GM18909 (cell line): ENCODE measurements at regions not wholly inside any gene's neighbourhood (a gene's known extent, or its start where the extent isn't known, plus 50 kb on each side); places are given as distances from the start of the nearest gene placed in this dataset.

Experiments
- ATAC-seq: cut with Tn5 transposase; IDR thresholded peaks from one replicate; pipeline ENCODE4 v1.9.1; 2021; ENCODE audit warnings: mild to moderate bottlenecking; ENCODE audit not compliant: unreplicated experiment, poor library complexity

DNA sequence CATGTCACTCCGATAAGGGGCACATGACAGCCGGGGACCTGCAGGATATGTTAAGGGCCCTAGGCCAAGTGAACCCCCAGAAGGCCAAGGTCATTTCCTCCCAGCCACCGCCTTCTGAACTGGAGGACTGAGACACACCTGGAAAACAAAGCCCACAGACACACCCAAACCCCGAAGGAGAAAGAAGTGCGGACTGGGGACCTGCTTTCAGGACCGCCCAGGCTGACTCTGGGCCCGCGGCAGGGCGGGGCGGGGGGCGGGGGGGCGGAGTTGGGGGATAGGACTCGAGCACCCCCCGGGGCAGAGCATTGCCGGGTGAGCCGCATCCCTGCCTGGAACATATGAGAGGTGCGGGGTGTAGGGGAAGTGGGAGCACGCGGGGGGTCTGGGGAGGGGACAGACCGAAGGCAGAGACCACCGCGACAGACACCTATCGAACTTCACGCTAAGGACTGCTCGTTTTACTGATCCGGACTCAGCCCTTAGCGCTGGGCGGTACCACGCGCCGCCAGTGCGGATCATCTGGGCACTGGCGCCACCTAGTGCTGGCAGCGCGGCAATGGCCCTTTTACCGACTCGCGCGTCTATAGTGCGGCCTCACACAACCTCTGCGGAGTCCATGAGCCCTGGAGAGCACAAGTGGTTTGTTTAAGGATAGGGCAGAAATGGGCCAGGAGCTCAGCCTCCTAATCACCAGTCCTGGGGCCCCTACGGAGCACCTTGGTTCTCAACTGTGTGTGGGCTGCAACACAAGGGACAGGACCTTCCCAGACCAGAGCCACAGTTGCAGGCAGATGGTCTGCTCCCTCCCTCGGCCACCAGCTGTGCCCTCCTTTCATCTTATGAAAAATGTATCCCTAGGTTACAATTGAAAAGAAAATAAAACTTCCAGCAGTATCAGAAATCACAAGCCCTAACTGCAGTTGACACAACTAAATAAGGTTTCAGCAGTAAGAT lies 157.6 kb downstream of the HERPUD2 start:
- peak; percentile 99 for ATAC-seq

DNA sequence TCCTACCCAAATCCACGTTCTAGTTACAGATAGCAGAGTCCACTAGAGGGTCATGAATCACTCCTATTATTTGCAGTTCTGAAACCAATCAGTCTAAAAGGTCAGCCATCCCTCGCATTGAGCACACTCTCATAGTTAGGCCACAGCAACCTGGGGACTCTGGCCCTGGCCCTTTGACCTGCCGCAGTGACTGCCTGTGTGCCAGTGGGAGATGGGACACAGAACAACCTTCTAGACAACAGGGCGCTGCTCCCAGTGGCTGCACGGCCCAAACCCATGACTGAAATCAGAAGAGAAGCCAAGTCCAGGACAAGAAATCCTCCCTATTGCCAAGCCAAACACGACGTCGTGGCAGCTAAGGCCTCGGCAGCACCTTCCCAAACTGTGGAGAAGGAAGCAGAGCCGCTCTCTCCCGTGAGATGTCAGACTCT lies 158.5 kb downstream of the HERPUD2 start:
- ATAC-seq = no peak

- ATAC-seq = no peak
These were observed 161.0 kb downstream of the HERPUD2 start for GRCh38 chr7:35533902-35534301.

DNA sequence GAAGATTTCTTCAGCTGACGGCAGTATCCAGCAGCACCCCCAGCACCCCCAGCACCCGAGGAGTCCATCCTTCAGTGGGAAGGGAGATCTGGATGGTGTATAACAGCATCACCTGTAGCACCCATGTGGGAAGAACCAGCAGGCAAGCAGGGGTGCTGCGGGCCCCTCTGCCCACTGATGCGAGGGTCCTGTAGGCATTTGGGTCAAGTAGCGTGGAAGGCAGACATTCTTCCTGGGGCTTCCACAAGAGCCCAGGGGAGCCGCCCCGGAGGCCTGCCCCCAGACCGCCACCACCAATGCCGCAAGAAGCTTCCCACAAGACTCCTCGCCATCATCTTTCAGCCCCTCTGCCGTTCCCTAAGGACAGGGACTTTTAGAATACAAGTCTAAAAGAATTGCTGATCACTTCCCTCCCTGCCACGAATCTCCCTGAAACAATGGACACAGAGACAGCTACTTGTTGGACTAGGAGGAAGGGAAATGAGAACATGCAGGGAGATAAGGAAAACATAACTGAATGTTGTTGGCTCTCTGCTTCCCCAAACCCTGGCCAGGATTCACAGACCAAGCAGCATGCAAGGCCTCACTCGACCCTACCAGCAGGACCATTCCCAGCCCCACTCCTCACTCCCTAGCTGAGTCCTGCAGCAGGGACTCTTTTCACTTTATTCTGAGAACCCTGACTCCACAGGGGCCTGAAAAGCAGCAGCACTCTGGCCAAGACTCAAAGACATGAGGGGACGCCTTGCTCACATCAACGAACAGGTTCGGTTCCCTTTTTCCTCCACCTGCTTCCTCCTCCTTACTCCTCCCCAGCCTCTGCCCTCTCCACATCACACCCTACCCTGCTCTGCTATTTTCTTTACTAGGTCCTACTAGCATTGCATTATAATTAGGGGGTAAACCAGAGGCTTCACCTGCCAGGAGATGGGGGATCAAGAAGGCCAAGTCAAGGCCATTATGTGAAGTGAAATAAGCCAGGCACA lies 164.5 kb downstream of the HERPUD2 start:
- no peak for ATAC-seq

GRCh38 chr7:35529713-35530112 lies 165.2 kb downstream of the HERPUD2 start:
- no peak for ATAC-seq

- no peak for ATAC-seq
These were observed 166.5 kb downstream of the HERPUD2 start for GRCh38 chr7:35528381-35528977.

- ATAC-seq = no peak
These were observed 168.3 kb downstream of the HERPUD2 start for GRCh38 chr7:35526645-35527044.

DNA sequence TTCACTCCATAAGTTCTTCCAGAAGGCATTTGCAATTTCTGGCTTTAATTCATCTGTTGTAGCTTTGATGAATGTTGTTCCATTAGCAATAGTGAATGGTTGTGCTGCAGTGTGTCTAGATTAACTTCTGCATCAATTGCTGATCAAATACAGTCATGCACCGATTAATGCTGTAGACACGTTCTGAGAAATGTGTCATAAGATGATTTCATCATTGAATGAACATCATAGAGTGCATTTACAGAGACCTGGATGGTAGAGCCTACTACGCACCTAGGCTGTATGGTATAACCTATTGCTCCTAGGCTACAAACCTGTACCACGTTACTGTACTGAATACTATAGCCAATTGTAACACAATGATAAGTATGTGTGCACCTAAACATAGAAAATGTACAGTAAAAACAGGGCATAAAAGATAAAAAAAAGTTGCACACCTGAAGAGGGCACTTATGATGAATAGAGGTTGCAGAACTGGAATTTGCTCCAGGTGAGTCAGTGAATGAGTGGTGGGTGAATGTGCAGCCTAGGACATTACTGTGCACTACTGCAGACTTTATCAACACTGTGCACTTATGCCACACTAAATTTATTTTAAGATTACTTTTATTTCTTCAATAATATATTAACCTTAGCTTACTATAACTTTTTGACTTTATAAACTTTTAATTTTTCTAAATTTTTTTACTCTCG lies 170.7 kb downstream of the HERPUD2 start:
- ATAC-seq = no peak

DNA sequence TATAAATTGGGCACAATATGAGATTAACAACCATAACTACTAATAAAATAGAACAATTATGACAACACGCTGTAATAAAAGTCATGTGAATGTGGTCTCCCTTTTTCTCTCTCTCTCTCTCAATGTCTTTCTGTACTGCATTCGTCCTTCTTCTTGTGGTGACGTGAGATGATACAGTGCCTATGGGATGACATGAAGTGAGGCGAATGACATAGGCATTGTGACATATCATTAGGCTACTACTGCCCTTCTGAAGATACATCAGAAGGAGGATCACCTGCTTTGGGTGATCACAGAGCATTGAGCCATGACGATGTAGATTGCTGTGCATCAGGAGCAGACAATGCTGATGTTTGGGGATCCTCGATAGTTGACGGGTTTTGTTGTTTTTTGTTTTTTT lies 171.6 kb downstream of the HERPUD2 start:
- no peak for ATAC-seq

DNA sequence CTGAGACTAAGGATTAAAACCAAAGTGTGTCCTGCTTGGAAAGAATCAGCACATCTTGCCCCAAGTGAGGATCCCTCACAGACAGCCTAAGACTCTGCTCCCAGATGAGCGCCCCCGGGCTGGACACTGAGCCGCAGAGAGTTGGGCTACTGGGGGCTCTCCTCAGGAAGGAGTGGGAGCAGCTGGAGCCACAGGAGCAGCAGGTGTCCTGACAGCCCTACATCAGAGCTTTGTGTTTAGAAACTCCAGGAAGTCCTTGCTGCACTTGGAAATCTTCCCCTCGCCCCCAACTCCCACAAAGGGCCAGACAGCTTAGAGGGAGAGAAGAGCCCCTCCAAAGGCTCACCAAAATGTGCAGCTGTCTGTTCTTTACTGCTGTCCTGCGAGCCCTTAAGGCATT lies 172.2 kb downstream of the HERPUD2 start:
- ATAC-seq = no peak

GRCh38 chr7:35521941-35522340 lies 173.0 kb downstream of the HERPUD2 start:
- no peak for ATAC-seq

- no peak for ATAC-seq
These were observed 173.9 kb downstream of the HERPUD2 start for GRCh38 chr7:35520810-35521625.

- ATAC-seq = peak; percentile 90
These were observed 174.7 kb downstream of the HERPUD2 start for GRCh38 chr7:35519971-35520809.

- ATAC-seq = no peak
These were observed 176.2 kb downstream of the HERPUD2 start for GRCh38 chr7:35518767-35519166.

GRCh38 chr7:35516498-35516897 lies 178.4 kb downstream of the HERPUD2 start:
- ATAC-seq = no peak

GRCh38 chr7:35513828-35514227 lies 181.1 kb downstream of the HERPUD2 start:
- no peak for ATAC-seq

GRCh38 chr7:35513195-35513594 lies 181.7 kb downstream of the HERPUD2 start:
- ATAC-seq = no peak

DNA sequence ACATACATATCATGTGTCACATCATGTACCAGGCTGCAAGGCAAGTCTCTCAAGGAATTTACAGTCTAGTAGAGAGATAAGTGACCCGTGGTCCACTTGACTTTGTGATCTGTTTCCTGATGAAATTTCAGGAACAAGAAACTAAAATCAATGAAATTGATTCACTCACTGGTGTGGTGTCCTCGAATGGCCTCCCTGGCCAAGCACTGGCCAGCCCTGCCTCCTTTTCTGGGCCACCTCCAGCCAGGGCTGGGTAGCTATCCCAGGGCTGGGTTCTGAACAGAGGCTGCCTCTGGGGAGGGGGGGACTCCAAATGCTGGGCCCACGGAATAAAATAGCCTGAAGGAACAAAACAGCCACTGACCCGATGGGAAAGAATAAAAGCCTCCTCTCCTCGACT lies 182.2 kb downstream of the HERPUD2 start:
- ATAC-seq = no peak
